HepG2 (cell line): ENCODE measurements at regions not wholly inside any gene's neighbourhood (a gene's known extent, or its start where the extent isn't known, plus 50 kb on each side); places are given as distances from the start of the nearest gene placed in this dataset.

Experiments
- FOXA1 ChIP-seq, 2 experiments: fragments of 450-650 bp in 1 of 2; sonication (generic) in 1 of 2; formaldehyde crosslinking in 1 of 2; IDR thresholded peaks; 2 replicates each; pipeline versions ENCODE4 v1.4.0 to v1.6.1; 2016 to 2020; ENCODE audit warnings: missing genetic modification reagents in 1 of 2
- JUN ChIP-seq: sonication (generic); formaldehyde crosslinking; IDR thresholded peaks from 2 replicates; pipeline ENCODE4 v1.4.0; 2020; ENCODE audit warnings: mild to moderate bottlenecking, missing genetic modification reagents
- KLF12 ChIP-seq: sonication (generic); formaldehyde crosslinking; IDR thresholded peaks from 2 replicates; pipeline ENCODE4 v1.4.0; 2020; ENCODE audit warnings: missing genetic modification reagents, borderline replicate concordance
- MYC ChIP-seq: sonication (generic); formaldehyde crosslinking; IDR thresholded peaks from 2 replicates; pipeline ENCODE4 v1.9.0; 2021; ENCODE audit warnings: missing genetic modification reagents, borderline replicate concordance
- ZBTB21 ChIP-seq: sonication (generic); formaldehyde crosslinking; IDR thresholded peaks from 2 replicates; pipeline ENCODE4 v1.4.0; 2020; ENCODE audit warnings: missing genetic modification reagents
- ZNF430 ChIP-seq: sonication (generic); formaldehyde crosslinking; IDR thresholded peaks from 2 replicates; pipeline ENCODE4 v1.9.0; 2021; ENCODE audit warnings: mild to moderate bottlenecking, missing genetic modification reagents
- ZUFSP ChIP-seq: sonication (generic); formaldehyde crosslinking; IDR thresholded peaks from 2 replicates; pipeline ENCODE4 v1.9.0; 2021; ENCODE audit warnings: missing genetic modification reagents, mild to moderate bottlenecking, borderline replicate concordance
- TF ChIP-seq, protein P1 (sequence below): sonication (generic); formaldehyde crosslinking; IDR thresholded peaks from 2 replicates; pipeline ENCODE4 v1.4.0; 2020; ENCODE audit warnings: mild to moderate bottlenecking, missing genetic modification reagents
- TF ChIP-seq, protein P2 (sequence below): sonication (generic); formaldehyde crosslinking; IDR thresholded peaks from 2 replicates; pipeline ENCODE4 v1.5.0; 2020; ENCODE audit warnings: mild to moderate bottlenecking, missing genetic modification reagents, moderate library complexity
- TF ChIP-seq, protein P3 (sequence below): IDR thresholded peaks from 2 replicates; pipeline ENCODE4 v1.6.1; 2012; ENCODE audit warnings: inconsistent platforms

DNA sequence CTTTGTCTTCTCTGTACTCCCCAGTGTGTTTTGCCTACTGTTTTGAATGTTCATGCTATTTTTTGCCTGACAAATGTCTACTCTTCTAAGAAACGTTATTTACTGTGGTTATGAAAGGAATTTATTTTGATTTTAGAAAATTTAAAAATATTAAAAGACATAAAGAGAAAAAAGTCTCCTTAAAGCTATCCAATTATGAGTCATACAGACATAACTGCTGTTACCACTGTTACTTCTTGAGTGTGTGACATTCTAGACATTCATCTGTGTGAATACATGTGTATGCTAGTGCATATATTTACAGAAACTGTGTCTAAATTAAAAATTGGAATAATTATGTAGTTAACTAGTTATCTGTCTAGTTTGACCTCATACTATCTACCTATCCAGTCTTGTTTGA is 187.6 kb upstream of the SGCG start:
- TF ChIP-seq ZUFSP (CRISPR knock-in tag) (no peak), FOXA1 (IDR thresholded peaks at IDR 0.05) (no peak), FOXA1 (CRISPR knock-in tag; IDR thresholded peaks at IDR 0.05) (no peak), ZBTB21 (CRISPR knock-in tag) (no peak), JUN (CRISPR knock-in tag) (no peak), KLF12 (CRISPR knock-in tag) (no peak), ZNF430 (CRISPR knock-in tag) (no peak), MYC (CRISPR knock-in tag) (no peak)
- TF ChIP-seq, protein P1, sequence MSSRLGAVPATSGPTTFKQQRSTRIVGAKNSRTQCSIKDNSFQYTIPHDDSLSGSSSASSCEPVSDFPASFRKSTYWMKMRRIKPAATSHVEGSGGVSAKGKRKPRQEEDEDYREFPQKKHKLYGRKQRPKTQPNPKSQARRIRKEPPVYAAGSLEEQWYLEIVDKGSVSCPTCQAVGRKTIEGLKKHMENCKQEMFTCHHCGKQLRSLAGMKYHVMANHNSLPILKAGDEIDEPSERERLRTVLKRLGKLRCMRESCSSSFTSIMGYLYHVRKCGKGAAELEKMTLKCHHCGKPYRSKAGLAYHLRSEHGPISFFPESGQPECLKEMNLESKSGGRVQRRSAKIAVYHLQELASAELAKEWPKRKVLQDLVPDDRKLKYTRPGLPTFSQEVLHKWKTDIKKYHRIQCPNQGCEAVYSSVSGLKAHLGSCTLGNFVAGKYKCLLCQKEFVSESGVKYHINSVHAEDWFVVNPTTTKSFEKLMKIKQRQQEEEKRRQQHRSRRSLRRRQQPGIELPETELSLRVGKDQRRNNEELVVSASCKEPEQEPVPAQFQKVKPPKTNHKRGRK (CRISPR knock-in tag), result no peak
- TF ChIP-seq, protein P2, sequence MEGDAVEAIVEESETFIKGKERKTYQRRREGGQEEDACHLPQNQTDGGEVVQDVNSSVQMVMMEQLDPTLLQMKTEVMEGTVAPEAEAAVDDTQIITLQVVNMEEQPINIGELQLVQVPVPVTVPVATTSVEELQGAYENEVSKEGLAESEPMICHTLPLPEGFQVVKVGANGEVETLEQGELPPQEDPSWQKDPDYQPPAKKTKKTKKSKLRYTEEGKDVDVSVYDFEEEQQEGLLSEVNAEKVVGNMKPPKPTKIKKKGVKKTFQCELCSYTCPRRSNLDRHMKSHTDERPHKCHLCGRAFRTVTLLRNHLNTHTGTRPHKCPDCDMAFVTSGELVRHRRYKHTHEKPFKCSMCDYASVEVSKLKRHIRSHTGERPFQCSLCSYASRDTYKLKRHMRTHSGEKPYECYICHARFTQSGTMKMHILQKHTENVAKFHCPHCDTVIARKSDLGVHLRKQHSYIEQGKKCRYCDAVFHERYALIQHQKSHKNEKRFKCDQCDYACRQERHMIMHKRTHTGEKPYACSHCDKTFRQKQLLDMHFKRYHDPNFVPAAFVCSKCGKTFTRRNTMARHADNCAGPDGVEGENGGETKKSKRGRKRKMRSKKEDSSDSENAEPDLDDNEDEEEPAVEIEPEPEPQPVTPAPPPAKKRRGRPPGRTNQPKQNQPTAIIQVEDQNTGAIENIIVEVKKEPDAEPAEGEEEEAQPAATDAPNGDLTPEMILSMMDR, result no peak
- TF ChIP-seq, protein P3, sequence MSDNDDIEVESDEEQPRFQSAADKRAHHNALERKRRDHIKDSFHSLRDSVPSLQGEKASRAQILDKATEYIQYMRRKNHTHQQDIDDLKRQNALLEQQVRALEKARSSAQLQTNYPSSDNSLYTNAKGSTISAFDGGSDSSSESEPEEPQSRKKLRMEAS, result no peak
